Right lobe of liver (tissue), 4 donors: ENCODE measurements at regions not wholly inside any gene's neighbourhood (a gene's known extent, or its start where the extent isn't known, plus 50 kb on each side); places are given as distances from the start of the nearest gene placed in this dataset.

Source experiments
- CTCF ChIP-seq, 4 donors: fragments of 200-600 bp in 3 of 4; fragments of 450-650 bp in 1 of 4; IDR thresholded peaks; one replicate each; pipeline versions ENCODE4 v1.5.1 to v1.8.0; 2016 to 2022; ENCODE audit warnings: antibody characterized with exemption in 4 of 4, mild to moderate bottlenecking in 2 of 4
- POLR2A ChIP-seq: fragments of 450-650 bp; IDR thresholded peaks from one replicate; pipeline ENCODE4 v1.6.1; 2017; ENCODE audit warnings: antibody characterized with exemption, mild to moderate bottlenecking
- donor health status: DM: no; HTN: no; CAD: no.
- donor health status: DM: no; HTN: no; CAD: no.
- donor health status: DM: no; HTN: yes; CAD: no.

- no peak for TF ChIP-seq CTCF (IDR thresholded peaks at IDR 0.05)
- TF ChIP-seq POLR2A = no peak
These were observed 57.4 kb upstream of the KRR1 start for GRCh38 chr12:75568801-75569200.
